Type B pancreatic cell (in vitro differentiated cells): ENCODE measurements at regions not wholly inside any gene's neighbourhood (a gene's known extent, or its start where the extent isn't known, plus 50 kb on each side); places are given as distances from the start of the nearest gene placed in this dataset.

Source experiments
- DNase-seq: peaks from one replicate; pipeline ENCODE4 v3.0.0; 2021; ENCODE audit warnings: mixed read lengths; ENCODE audit not compliant: unreplicated experiment; ENCODE audit errors: extremely low spot score
- H3K27ac Mint-ChIP-seq: 2 replicates; pipeline ENCODE4 v1.8.0; 2021; ENCODE audit warnings: mild to moderate bottlenecking, mixed read lengths
- H3K27me3 Mint-ChIP-seq: 2 replicates; pipeline ENCODE4 v1.8.0; 2021; ENCODE audit warnings: mixed read lengths
- H3K36me3 Mint-ChIP-seq: 2 replicates; pipeline ENCODE4 v1.8.0; 2021; ENCODE audit warnings: mixed read lengths
- H3K4me1 Mint-ChIP-seq: one replicate; pipeline ENCODE4 v1.8.0; 2021; ENCODE audit warnings: mixed read lengths; ENCODE audit not compliant: unreplicated experiment
- H3K4me3 Mint-ChIP-seq: 2 replicates; pipeline ENCODE4 v1.8.0; 2021; ENCODE audit warnings: mild to moderate bottlenecking, mixed read lengths
- H3K9me3 Mint-ChIP-seq: 2 replicates; pipeline ENCODE4 v1.8.0; 2021; ENCODE audit warnings: mixed read lengths
- TF ChIP-seq, protein P1 (sequence below): fragments of 200-600 bp; sonication (generic); conservative IDR thresholded peaks from 2 replicates; pipeline ENCODE4 v1.5.0; 2021; ENCODE audit warnings: antibody characterized with exemption, mild to moderate bottlenecking

- no peak overlapping the region for H3K4me3 Mint-ChIP-seq
- no peaks in the 10 kb centered on the region for H3K9me3 Mint-ChIP-seq
- TF ChIP-seq, protein P1, sequence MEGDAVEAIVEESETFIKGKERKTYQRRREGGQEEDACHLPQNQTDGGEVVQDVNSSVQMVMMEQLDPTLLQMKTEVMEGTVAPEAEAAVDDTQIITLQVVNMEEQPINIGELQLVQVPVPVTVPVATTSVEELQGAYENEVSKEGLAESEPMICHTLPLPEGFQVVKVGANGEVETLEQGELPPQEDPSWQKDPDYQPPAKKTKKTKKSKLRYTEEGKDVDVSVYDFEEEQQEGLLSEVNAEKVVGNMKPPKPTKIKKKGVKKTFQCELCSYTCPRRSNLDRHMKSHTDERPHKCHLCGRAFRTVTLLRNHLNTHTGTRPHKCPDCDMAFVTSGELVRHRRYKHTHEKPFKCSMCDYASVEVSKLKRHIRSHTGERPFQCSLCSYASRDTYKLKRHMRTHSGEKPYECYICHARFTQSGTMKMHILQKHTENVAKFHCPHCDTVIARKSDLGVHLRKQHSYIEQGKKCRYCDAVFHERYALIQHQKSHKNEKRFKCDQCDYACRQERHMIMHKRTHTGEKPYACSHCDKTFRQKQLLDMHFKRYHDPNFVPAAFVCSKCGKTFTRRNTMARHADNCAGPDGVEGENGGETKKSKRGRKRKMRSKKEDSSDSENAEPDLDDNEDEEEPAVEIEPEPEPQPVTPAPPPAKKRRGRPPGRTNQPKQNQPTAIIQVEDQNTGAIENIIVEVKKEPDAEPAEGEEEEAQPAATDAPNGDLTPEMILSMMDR, result no peak
- H3K27me3 Mint-ChIP-seq, result no peaks in the 10 kb centered on the region
- H3K36me3 Mint-ChIP-seq, result no peaks in the 10 kb centered on the region
- no peak for DNase-seq
- no peaks in the 10 kb centered on the region for H3K4me1 Mint-ChIP-seq
- H3K27ac Mint-ChIP-seq, result no peak overlapping the region
Observed at GRCh38 chr11:29312812-29313211, 704.0 kb downstream of the KCNA4 start.

GRCh38 chr11:29310725-29311342 lies 706.0 kb downstream of the KCNA4 start:
- DNase-seq, result no peak

GRCh38 chr11:29309992-29310391 lies 706.8 kb downstream of the KCNA4 start:
- Mint-ChIP-seq H3K27me3 (no peaks in the 10 kb centered on the region), H3K9me3 (no peaks in the 10 kb centered on the region), H3K4me1 (no peaks in the 10 kb centered on the region), H3K27ac (peak overlapping the region; percentile 30), H3K36me3 (no peaks in the 10 kb centered on the region), H3K4me3 (no peak overlapping the region)
- TF ChIP-seq, protein P1, result no peak
- DNase-seq, result no peak

More at GRCh38 chr11:29310725-29311342, 706.0 kb downstream of the KCNA4 start:
- Mint-ChIP-seq H3K9me3 (no peaks in the 10 kb centered on the region), H3K36me3 (no peaks in the 10 kb centered on the region), H3K4me3 (no peak overlapping the region), H3K27me3 (no peaks in the 10 kb centered on the region), H3K4me1 (no peaks in the 10 kb centered on the region), H3K27ac (peak overlapping the region; percentile 16)
- TF ChIP-seq, protein P1, result no peak

DNA sequence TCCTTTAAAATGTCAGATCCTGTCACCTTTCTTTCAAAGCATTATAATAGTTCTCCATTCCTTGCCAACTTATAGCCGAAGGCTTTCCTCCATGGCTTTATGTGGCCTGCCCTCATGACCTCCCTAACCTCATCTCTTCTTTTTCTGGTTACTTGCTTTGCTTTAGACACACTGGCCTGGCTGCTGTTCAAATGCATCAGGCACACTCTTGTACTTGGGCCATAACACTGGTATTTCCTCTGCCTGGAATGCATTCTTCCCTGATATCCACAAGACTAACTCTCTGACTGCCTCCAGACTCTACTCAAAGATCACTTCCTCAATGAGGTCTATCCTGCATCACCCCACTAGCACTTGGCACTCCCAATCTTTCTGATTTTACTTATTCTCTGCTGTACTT lies 710.3 kb downstream of the KCNA4 start:
- TF ChIP-seq, protein P1, result no peak
- no peaks in the 10 kb centered on the region for H3K4me1 Mint-ChIP-seq
- H3K27ac Mint-ChIP-seq, result no peak overlapping the region
- no peak overlapping the region for H3K4me3 Mint-ChIP-seq
- no peak for DNase-seq
- peaks cover 5% of the 10 kb centered on the region for H3K9me3 Mint-ChIP-seq
- H3K27me3 Mint-ChIP-seq, result no peaks in the 10 kb centered on the region
- no peaks in the 10 kb centered on the region for H3K36me3 Mint-ChIP-seq

- Mint-ChIP-seq H3K36me3 (no peaks in the 10 kb centered on the region), H3K9me3 (peaks cover 5% of the 10 kb centered on the region), H3K4me1 (no peaks in the 10 kb centered on the region), H3K27ac (no peak overlapping the region), H3K27me3 (no peaks in the 10 kb centered on the region), H3K4me3 (no peak overlapping the region)
- TF ChIP-seq, protein P1, result no peak
- DNase-seq, result no peak
Observed at GRCh38 chr11:29305456-29306232, 711.2 kb downstream of the KCNA4 start.
